GM12878 (cell line): ENCODE measurements at regions not wholly inside any gene's neighbourhood (a gene's known extent, or its start where the extent isn't known, plus 50 kb on each side); places are given as distances from the start of the nearest gene placed in this dataset.

ENCODE experiments used
- ATAC-seq: fragments of 200-7000 bp; cut with Tn5 transposase; 3 replicates; pipeline ENCODE4 v1.9.1; 2020; ENCODE audit warnings: mild to moderate bottlenecking, moderate library complexity
- BruUV-seq: library from RNA; stranded (reverse); fragments of 400-500 nt; replicated peaks from 2 replicates; lab custom pipeline; 2021; lab: Mats Ljungman, UMichigan
- CTCF ChIA-PET: fragments of 300-600 bp; sonication (Branson Sonifier 250); formaldehyde crosslinking; extraction: SDS; loops from one replicate; lab custom pipeline; 2021; ENCODE audit warnings: inconsistent platforms; lab: Yijun Ruan, JAX
- POLR2A ChIA-PET: fragments of 350-600 bp; formaldehyde crosslinking; extraction: SDS; loops from one replicate; lab custom pipeline; 2021; ENCODE audit warnings: inconsistent platforms; lab: Charles Lee
- RAD21 ChIA-PET: fragments of 300-600 bp; sonication (Branson Sonifier 250); formaldehyde crosslinking; loops from one replicate; lab custom pipeline; 2023; ENCODE audit warnings: antibody characterized with exemption; ENCODE audit not compliant: unreplicated experiment; lab: Charles Lee
- SMC1A ChIA-PET: fragments of 300-600 bp; sonication (Branson Sonifier 250); formaldehyde crosslinking; loops from one replicate; lab custom pipeline; 2023; ENCODE audit not compliant: unreplicated experiment, uncharacterized antibody; lab: Charles Lee
- DNase-seq: peaks from one replicate; pipeline ENCODE4 v3.0.0-alpha.2; 2011; ENCODE audit warnings: low read depth, low spot score
- FAIRE-seq: peaks from 3 replicates; lab custom pipeline; 2011; peaks lifted over from hg19 to GRCh38; lab: Jason Lieb, UNC
- H2AFZ ChIP-seq: 2 replicates; pipeline ENCODE4 v1.6.0; 2011; ENCODE audit warnings: low read depth, low read length, control low read depth; ENCODE audit not compliant: control insufficient read depth
- H3K27ac ChIP-seq: 2 replicates; pipeline ENCODE4 v1.5.1; 2011; ENCODE audit warnings: control low read depth; ENCODE audit not compliant: control insufficient read depth, insufficient read depth
- H3K27me3 ChIP-seq, 2 experiments: replicated peaks in 1 of 2; 2 replicates each; pipeline versions ENCODE4 v1.6.0 to v1.6.1; 2011; ENCODE audit warnings: low read length in 1 of 2; ENCODE audit not compliant: control insufficient read depth in 2 of 2, insufficient read depth in 2 of 2
- H3K36me3 ChIP-seq, 2 experiments: 2 replicates each; pipeline ENCODE4 v1.5.1; 2011; ENCODE audit warnings: low read length in 1 of 2; ENCODE audit not compliant: control insufficient read depth in 2 of 2, insufficient read depth in 2 of 2
- H3K4me1 ChIP-seq: 2 replicates; pipeline ENCODE4 v1.6.1; 2011; ENCODE audit warnings: mild to moderate bottlenecking, low read length, moderate library complexity, mixed read lengths; ENCODE audit not compliant: control insufficient read depth, insufficient read depth
- H3K4me2 ChIP-seq: 2 replicates; pipeline ENCODE4 v1.6.0; 2011; ENCODE audit warnings: control low read depth; ENCODE audit not compliant: control insufficient read depth, insufficient read depth
- H3K4me3 ChIP-seq: fragments of 200-600 bp; sonication (generic); 2 replicates; pipeline ENCODE4 v1.5.1; 2016
- H3K79me2 ChIP-seq: 2 replicates; pipeline ENCODE4 v1.6.0; 2011; ENCODE audit warnings: low read length; ENCODE audit not compliant: control insufficient read depth, insufficient read depth
- H3K9ac ChIP-seq: 2 replicates; pipeline ENCODE4 v1.8.0; 2011; ENCODE audit warnings: low read length, control low read depth, mixed read lengths; ENCODE audit not compliant: control insufficient read depth, insufficient read depth
- H3K9me3 ChIP-seq: replicated peaks from 3 replicates; pipeline ENCODE4 v1.5.1; 2011; ENCODE audit warnings: mild to moderate bottlenecking, low read length; ENCODE audit not compliant: control insufficient read depth, insufficient read depth
- H4K20me1 ChIP-seq: 2 replicates; pipeline ENCODE4 v1.6.0; 2011; ENCODE audit not compliant: control insufficient read depth, insufficient read depth
- IRF4 ChIP-seq: IDR thresholded peaks from 2 replicates; pipeline ENCODE4 v1.6.1; 2011; ENCODE audit warnings: low read depth, low read length
- SIX5 ChIP-seq: IDR thresholded peaks from 2 replicates; pipeline ENCODE4 v1.6.1; 2011; ENCODE audit warnings: mild to moderate bottlenecking, low read depth, low read length, moderate library complexity; ENCODE audit not compliant: severe bottlenecking
- SKIL ChIP-seq: fragments of 450-650 bp; IDR thresholded peaks from 2 replicates; pipeline ENCODE4 v1.6.1; 2017; ENCODE audit warnings: mild to moderate bottlenecking, low read depth, inconsistent platforms; ENCODE audit not compliant: poor library complexity, severe bottlenecking
- SRF ChIP-seq, 2 experiments: IDR thresholded peaks; 2 replicates each; pipeline ENCODE4 v1.6.1; 2011; ENCODE audit warnings: low read depth in 2 of 2, low read length in 2 of 2, mild to moderate bottlenecking in 1 of 2, moderate library complexity in 1 of 2
- ZNF622 ChIP-seq: fragments of 450-650 bp; IDR thresholded peaks from 2 replicates; pipeline ENCODE4 v1.6.1; 2017; ENCODE audit warnings: mild to moderate bottlenecking, inconsistent platforms
- WGBS: methylation state at CpG from one replicate; pipeline ENCODE4 v1.1.6; 2016; ENCODE audit warnings: low lambda C conversion rate; ENCODE audit not compliant: insufficient replicate concordance, insufficient coverage; ENCODE audit errors: missing lambda C conversion rate; 5-methylcytosine and 5-hydroxymethylcytosine counted together
- in situ Hi-C: fragments of 300-500 bp; cut with MboI; formaldehyde crosslinking; loops from 9 replicates; pipeline ENCODE4 v1.14.3; 2018; ENCODE audit warnings: mixed read lengths
- intact Hi-C: fragments of 100-400 bp; cut with micrococcal nuclease; formaldehyde crosslinking; loops from one replicate; pipeline ENCODE4 v1.14.2; 2022; ENCODE audit not compliant: unreplicated experiment
- TF ChIP-seq, protein P1 (sequence below): fragments of 450-650 bp; IDR thresholded peaks from 2 replicates; pipeline ENCODE4 v1.6.1; 2017; ENCODE audit warnings: mild to moderate bottlenecking, moderate library complexity
- TF ChIP-seq, protein P2 (sequence below): IDR thresholded peaks from 2 replicates; pipeline ENCODE4 v1.6.1; 2012; ENCODE audit warnings: improper control_type of control experiment, low read depth, low read length; ENCODE audit not compliant: insufficient replicate concordance

GRCh38 chr9:108677776-108678175 is 178.0 kb downstream of the ACTL7B start:
- BruUV-seq: no TSS peak
- Histone ChIP-seq H3K9ac (no peak overlapping the region), H3K9me3 (no peaks in the 10 kb centered on the region), H3K27me3 (no peaks in the 10 kb centered on the region; a peak in 1 of 4 replicates), H3K27ac (no peak overlapping the region), H3K4me1 (no peaks in the 10 kb centered on the region), H4K20me1 (no peaks in the 10 kb centered on the region), H3K4me2 (no peak overlapping the region), H3K4me3 (no peak overlapping the region), H3K79me2 (no peaks in the 10 kb centered on the region), H3K36me3 (no peaks in the 10 kb centered on the region), H2AFZ (no peak overlapping the region)
- no peak for FAIRE-seq
- ATAC-seq: no peak
- POLR2A ChIA-PET: no interaction called here
- SMC1A ChIA-PET: no interaction called here
- in situ Hi-C loops: no loop called here
- intact Hi-C loops: no loop called here
- RAD21 ChIA-PET: no interaction called here
- no peak for DNase-seq
- CTCF ChIA-PET: no interaction called here
- TF ChIP-seq, protein P1, sequence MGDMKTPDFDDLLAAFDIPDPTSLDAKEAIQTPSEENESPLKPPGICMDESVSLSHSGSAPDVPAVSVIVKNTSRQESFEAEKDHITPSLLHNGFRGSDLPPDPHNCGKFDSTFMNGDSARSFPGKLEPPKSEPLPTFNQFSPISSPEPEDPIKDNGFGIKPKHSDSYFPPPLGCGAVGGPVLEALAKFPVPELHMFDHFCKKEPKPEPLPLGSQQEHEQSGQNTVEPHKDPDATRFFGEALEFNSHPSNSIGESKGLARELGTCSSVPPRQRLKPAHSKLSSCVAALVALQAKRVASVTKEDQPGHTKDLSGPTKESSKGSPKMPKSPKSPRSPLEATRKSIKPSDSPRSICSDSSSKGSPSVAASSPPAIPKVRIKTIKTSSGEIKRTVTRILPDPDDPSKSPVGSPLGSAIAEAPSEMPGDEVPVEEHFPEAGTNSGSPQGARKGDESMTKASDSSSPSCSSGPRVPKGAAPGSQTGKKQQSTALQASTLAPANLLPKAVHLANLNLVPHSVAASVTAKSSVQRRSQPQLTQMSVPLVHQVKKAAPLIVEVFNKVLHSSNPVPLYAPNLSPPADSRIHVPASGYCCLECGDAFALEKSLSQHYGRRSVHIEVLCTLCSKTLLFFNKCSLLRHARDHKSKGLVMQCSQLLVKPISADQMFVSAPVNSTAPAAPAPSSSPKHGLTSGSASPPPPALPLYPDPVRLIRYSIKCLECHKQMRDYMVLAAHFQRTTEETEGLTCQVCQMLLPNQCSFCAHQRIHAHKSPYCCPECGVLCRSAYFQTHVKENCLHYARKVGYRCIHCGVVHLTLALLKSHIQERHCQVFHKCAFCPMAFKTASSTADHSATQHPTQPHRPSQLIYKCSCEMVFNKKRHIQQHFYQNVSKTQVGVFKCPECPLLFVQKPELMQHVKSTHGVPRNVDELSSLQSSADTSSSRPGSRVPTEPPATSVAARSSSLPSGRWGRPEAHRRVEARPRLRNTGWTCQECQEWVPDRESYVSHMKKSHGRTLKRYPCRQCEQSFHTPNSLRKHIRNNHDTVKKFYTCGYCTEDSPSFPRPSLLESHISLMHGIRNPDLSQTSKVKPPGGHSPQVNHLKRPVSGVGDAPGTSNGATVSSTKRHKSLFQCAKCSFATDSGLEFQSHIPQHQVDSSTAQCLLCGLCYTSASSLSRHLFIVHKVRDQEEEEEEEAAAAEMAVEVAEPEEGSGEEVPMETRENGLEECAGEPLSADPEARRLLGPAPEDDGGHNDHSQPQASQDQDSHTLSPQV: no peak
- TF ChIP-seq, protein P2, sequence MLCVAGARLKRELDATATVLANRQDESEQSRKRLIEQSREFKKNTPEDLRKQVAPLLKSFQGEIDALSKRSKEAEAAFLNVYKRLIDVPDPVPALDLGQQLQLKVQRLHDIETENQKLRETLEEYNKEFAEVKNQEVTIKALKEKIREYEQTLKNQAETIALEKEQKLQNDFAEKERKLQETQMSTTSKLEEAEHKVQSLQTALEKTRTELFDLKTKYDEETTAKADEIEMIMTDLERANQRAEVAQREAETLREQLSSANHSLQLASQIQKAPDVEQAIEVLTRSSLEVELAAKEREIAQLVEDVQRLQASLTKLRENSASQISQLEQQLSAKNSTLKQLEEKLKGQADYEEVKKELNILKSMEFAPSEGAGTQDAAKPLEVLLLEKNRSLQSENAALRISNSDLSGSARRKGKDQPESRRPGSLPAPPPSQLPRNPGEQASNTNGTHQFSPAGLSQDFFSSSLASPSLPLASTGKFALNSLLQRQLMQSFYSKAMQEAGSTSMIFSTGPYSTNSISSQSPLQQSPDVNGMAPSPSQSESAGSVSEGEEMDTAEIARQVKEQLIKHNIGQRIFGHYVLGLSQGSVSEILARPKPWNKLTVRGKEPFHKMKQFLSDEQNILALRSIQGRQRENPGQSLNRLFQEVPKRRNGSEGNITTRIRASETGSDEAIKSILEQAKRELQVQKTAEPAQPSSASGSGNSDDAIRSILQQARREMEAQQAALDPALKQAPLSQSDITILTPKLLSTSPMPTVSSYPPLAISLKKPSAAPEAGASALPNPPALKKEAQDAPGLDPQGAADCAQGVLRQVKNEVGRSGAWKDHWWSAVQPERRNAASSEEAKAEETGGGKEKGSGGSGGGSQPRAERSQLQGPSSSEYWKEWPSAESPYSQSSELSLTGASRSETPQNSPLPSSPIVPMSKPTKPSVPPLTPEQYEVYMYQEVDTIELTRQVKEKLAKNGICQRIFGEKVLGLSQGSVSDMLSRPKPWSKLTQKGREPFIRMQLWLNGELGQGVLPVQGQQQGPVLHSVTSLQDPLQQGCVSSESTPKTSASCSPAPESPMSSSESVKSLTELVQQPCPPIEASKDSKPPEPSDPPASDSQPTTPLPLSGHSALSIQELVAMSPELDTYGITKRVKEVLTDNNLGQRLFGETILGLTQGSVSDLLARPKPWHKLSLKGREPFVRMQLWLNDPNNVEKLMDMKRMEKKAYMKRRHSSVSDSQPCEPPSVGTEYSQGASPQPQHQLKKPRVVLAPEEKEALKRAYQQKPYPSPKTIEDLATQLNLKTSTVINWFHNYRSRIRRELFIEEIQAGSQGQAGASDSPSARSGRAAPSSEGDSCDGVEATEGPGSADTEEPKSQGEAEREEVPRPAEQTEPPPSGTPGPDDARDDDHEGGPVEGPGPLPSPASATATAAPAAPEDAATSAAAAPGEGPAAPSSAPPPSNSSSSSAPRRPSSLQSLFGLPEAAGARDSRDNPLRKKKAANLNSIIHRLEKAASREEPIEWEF: no peak
- TF ChIP-seq ZNF622: no peak
- no peak for TF ChIP-seq SIX5
- TF ChIP-seq SRF (IDR thresholded peaks at IDR 0.05; ENCODE audit: low read depth in 2 of 2, low read length in 2 of 2): no peak
- no peak for TF ChIP-seq IRF4
- TF ChIP-seq SKIL: no peak
- WGBS: 79% methylated on average over 5 of the region's 6 CpGs
